NCI-H748 (cell line): ENCODE measurements at regions not wholly inside any gene's neighbourhood (a gene's known extent, or its start where the extent isn't known, plus 50 kb on each side); places are given as distances from the start of the nearest gene placed in this dataset.
"Not testable (repeated sequence)": the region's sequence is repeated elsewhere in the genome, so short reads cannot be mapped to it uniquely, and the experiment has no call there.

Experiments
- DNase-seq: peaks from one replicate; lab custom pipeline; 2025; ENCODE audit not compliant: unreplicated experiment; lab: John Stamatoyannopoulos, UW

DNA sequence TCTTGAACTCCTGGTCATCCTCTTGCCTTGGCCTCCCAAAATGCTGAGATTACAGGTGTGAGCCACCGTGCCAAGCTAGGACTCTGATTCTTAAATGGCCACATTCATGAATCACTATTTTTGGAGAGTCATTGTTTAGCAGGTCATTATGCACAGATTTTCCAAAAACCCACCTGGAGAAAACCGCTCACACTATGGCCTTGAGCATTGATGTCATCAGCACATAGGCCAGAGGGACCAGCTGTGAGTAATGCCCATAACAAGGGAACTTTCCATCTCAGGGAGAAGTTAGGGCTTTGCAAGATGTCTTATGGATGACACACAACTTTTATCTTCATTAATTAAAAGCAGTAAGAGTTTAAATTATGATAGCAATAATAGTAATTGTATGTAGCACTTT lies 86.4 kb upstream of the KIF5B start:
- no peak for DNase-seq

DNA sequence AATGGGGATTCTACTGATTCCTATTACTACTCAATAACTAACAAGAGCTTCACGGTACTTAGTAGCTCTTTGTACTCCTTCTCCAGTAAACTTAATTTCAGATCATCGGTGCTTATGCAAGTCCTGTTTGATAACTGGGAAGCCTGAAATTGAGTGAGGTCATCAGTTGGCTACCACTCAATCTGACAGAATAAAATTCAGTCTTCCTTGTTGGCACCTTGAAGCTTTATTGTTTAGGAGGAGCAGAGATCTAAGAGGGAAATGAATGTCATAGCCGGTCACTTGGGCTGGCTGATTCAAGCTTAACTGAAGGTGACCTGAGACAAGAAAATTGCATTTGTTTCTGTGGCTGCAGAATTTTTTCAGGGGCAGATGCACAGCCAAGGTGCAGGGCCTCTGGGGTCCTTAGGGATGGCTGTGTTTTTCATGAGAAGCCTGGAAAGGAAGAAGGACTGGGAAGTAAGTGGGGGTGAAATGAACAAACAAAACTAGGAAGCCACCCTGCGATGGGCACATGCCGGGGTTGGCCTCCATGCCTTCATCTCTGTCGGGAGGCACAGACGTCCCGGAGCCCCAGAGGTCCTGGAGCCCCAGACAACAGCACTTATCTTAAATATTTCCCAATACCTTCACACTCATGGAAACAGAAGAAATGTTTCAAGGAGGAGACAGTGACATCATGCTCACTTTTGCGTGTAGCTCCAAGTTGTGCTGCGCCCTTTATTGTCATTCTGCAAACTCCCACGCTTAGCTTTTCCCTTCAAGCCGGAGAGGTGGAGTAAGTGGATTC lies 85.0 kb upstream of the KIF5B start:
- no peak for DNase-seq

DNA sequence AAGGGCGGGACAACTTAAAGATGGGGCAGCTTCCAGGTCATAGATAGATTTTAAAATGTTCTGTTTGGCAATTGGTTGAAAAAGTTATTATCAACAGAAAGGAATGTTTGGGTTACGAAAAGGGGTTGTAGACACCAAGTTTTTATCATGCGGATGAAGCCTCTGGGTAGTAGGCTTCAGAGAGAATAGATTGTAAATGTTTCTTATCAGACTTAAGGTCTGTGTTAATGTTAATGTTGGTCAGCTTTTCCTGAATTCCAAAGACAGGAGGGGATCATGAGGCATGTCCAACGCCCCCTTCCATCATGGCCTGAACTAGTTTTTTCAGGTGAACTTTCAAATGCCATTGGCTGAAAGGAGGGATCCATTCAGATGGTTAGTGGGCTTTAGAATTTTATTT lies 84.2 kb upstream of the KIF5B start:
- no peak for DNase-seq

DNA sequence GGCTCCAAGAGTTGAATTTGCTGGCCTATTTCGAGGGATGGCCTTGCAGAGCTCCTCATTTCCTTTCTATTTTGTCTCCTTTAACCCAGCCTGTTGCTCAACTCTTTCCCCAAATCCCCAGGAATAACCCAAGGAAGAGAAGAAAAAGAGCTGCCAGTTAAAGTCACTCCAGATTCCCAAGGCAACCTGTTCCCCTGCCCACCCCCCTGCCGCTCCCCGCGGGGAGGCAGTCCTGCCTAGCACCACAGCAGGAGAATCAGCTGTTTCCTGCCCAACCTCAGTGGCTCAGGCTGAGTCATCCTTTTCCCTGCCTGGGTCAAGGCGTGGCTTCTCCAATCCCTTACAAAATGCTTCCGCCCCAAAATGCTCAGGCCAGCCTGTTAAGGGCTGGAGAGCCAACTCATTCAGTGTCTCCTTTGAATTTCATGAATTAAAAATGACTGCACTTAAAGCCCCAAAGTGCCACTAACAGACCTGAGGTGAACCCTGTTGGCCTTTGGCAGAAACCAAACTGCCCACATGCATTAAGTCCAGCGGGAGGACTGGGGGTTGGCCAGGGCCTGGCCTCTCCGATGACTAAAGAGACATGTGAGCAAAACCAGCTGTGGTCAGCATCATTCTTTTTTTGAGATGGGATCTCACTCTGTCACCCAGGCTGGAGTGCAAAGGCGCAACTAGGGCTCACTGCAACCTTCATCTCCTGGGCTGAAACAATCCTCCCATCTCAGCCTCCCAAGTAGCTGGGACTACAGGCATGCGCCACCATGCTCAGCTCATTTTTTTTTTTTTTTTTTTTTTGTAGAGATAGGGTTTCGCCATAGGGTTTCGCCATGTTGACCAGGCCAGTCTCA lies 83.2 kb upstream of the KIF5B start:
- peak; percentile 2 for DNase-seq

DNA sequence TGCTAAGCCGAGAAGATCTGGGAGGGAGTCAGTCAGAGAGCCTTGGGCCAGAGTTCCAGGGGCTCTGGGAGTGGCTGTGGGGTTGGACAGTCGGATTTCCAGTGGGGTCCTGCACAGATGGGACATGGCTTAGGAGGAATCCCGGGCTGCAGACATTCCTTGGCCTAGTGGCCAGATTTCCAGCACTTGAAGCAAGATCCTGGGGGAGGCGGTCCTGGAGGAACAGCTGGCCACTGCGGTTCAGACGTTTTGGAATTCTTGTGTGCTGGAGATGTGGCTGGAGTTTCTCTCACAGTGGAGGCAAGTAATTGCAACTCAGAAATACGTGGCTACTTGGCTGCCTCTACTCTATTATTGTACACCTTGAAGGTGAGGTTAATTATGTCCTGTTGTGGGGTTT lies 80.7 kb upstream of the KIF5B start:
- not testable (repeated sequence) for DNase-seq

DNA sequence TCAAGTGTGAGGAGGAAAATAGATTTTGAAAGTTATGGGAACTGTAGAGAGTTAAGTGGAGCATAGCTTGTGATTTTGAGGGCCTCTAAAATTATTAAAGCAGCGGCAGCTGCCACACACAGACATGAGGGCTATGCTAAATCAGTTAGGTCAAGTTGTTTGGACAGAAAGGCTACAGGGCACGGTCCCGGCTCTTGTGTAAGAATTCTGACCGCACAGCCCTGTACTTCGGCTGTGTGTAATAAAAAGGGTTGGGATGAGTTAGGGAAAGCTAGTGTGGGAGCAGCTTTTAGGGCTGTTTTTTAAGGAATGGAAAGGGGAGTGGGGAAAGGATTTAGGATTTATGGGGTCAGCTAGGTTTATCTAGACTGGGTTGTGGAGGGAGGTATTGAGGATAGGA lies 79.6 kb upstream of the KIF5B start:
- not testable (repeated sequence) for DNase-seq

DNA sequence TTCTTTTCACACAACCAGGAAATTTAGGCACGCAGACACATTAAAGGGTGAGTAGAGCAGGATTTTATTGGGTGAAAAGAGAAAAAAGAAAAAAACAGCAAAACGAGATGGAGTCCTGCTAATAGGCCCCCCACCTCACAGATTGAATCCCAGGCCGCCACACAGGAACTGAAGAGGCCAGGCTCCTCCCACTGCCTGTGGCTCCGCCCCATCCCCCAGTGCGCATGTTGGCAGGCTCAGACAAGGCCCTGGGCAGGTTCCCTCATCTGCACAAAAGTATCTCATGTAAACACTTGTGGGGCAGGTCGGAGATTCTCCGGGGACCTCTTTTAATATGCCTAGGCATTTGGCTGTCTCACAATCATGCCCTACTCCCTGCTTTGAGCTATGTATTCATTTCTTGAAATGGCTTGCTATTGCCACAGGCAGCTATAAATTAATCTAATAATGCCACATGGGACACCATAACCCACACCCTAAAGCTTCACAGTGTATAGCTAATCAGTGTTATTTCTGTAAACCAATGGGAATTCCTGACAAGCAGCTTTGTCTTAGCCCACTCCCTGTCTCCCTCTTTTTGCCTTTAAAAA lies 76.2 kb upstream of the KIF5B start:
- DNase-seq, result no peak

DNA sequence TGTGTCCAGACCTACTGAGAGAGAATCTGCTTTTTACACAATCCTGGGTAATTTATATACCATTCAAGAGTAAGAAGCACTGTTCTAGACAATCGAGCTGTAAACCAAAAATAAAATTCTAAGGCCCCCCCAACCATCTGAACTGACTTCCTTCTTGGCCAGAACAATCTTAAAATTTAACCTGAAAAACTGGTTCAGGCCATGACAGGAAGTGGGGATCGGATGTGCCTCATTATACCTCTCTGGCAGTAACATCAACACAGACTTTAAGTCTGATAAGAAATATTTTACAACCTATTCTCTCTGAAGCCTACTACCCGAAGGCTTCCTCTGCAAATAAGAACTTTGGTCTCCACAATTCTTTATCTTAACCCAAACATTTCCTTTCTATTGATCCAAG lies 75.2 kb upstream of the KIF5B start:
- DNase-seq, result peak; percentile 1

DNA sequence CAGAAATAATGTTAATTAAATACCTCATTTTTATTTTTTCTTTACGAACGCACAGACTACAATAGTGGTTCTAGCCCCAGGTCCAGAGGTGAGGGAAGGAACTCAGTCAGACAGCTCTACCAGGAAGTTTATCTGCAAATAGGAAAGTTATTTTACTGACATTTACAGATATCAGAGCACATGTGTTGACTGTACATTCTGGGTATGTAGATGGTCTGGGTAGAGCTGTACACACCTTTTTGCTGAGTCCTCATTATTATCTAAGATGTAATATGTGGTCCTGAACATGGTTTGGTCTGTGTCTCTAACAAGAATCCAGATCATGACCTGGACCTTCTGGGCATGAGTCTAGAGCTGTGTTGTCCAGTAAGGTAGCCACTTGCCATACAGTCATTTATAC lies 74.6 kb upstream of the KIF5B start:
- DNase-seq, result no peak

DNA sequence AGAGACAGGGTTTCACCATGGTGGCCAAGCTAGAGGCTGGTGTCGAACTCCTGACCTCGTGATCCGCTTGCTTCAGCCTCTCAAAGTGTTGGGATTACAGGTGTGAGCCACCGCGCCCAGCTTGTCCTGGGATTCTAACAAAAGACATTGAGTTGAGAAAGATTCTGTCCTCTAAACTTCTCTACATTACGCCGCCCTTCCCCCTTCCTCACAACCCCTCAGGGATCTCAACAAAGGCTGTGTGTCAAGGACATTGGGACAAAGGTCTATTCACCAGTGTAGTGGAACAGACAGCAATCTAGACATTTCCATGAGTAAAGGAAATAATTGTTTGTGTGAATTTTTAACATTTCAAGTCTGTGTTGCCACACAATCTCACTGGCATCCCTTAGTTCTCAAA lies 68.8 kb upstream of the KIF5B start:
- DNase-seq, result no peak

DNA sequence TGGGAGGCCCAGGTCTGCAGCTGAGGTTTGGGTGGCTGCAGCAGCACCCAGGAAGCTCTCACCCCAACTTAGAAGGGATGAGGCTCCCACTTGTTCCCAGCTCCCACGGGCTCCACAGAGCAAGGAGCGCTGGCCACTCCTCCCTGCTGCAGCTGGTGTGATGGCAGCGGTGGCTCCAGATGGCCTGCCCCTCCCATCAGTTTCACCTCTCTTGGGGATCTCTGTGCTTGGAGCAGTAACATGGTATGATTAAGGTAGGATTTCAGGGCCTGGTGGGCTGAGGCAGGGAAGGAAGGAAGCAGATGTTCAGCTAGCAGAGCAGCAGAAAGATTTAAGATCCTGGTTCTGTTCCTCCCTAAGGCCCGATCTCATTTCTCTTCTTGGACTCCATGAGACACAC lies 66.8 kb upstream of the KIF5B start:
- DNase-seq, result no peak

DNA sequence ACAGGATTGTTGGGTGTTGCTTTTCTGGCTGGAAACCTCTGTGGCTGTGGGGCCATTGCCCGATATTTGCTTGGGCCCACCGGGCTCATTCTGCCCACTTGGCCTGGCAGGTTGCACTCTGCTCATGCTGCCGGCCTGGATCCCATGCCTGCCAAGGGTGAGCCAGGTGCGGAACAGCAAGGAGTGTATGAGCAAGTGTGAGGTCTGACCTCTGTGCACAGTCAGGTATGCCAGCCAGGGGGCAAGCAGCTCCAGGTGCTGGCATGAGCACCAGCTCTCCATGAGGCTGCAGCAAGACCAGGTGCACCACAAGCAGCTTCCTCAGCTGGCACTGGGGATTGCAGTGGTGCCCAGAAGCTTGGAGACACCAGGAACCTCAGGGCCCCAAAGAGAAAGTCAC lies 65.4 kb upstream of the KIF5B start:
- DNase-seq, result no peak

DNA sequence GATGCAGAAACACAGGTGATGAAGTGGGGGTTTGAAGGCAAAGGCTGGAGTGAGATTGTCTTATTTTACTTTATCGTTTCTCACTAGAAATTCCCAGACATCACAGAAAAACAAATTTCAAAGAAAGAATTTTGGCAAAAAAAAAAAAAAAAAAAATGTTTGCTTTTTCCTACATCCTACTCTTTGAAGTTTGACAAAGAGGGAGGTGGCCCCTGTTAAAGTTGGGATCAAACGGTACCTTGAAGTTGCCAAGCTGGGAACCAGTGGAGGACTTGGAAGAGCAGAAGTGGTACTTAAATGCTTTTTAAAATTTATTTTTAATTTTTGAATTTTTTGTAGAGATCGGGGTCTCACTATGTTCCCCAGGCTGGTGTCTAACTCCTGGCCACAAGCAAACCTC lies 63.9 kb upstream of the KIF5B start:
- DNase-seq, result no peak

DNA sequence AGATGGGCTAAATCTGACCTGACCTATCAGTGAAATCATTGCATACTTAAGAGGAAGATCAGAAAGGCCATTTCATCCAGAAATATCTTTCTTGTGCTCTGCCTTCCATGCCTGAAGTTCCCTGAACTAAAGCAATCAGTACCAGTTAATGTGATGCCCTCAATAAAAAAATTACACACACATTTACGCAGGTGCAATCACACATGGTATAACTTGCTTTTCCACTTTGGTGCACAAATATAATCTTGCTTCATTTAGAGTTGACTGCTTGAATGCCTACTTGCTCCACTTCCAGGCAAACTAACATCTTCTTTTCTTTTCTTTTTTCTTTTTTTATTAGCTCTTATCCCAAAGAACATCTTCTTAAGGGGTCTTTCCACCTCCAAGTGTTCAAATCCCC lies 58.3 kb upstream of the KIF5B start:
- DNase-seq, result peak; percentile 4

DNA sequence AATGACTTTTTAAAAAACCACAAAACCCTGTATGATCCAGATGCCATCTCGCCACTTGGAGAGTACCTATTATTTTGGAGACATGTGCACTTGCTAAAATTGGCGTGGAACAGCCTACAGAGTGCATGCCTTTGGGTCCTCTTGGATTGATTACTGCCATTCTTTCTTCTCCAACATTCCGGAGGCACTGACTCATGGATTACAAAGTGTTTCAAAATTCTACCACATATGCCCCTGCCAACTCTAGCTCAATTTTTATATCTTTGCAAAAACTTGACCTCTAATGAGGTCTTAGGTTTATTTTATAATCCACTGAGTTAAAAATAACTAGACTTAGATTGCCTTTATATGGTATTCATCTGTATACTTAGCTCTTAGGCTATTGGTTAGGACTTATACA lies 55.8 kb upstream of the KIF5B start:
- no peak for DNase-seq

DNA sequence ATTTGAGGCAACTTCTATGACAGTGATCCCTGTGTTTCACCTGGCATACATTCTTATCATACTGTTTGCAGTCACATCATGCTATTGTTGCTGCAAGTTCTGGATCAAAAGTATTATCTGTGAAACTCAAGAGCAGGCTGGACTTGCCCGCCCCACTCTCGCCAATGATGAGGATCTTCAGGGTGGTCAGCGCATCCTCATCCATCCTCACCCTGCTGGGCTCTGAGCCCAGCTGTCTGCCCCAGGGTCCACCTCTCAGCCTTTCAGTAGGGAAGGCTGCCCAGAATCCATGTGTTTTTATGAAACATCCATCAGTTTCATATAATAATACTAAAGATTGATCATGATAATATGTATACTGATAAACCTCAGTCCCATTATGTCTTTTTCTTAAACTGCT lies 55.4 kb upstream of the KIF5B start:
- DNase-seq, result no peak

DNA sequence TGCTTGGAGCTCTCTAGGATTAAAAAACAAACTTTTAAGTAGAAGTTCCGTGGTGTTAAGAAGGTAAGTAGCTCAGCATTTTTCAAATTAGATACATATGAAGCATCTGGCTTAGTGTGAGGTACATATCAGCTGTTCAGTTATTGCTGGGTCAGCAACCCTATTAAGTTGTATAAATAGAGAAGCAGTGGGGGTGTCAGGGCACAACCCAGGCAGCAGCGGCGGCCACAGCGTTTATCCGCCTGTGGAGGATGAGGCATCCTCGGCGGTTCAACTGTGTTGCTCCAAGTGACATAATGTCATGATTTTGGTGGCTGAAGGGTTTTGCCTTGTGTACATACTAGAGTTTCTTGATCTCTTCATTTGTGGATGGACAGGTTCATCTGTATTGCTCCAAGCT lies 54.6 kb upstream of the KIF5B start:
- no peak for DNase-seq

DNA sequence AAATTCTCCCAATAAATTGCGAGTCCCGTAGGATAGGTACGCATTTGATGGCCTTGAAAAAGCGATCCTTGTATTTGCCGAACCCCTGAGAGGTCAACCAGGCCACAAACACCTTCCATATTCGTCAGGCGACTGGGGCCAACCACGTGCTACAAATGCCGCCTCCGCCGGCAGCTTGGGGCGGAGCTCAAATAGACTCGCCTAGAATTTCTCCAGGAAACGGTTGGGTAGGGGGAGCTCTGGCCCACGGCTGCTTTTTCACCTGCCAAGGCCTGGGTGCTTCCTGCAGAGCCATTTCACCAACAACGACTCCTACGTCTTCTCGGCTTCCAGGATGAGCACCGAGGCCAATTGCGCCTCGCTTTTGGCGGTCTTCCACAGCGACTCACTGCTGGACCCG lies 53.4 kb upstream of the KIF5B start:
- no peak for DNase-seq
